ENCODE measurements at regions not wholly inside any gene's neighbourhood (a gene's known extent, or its start where the extent isn't known, plus 50 kb on each side); places are given as distances from the start of the nearest gene placed in this dataset.
"Not testable (repeated sequence)": the region's sequence is repeated elsewhere in the genome, so short reads cannot be mapped to it uniquely, and the experiment has no call there.

DNA sequence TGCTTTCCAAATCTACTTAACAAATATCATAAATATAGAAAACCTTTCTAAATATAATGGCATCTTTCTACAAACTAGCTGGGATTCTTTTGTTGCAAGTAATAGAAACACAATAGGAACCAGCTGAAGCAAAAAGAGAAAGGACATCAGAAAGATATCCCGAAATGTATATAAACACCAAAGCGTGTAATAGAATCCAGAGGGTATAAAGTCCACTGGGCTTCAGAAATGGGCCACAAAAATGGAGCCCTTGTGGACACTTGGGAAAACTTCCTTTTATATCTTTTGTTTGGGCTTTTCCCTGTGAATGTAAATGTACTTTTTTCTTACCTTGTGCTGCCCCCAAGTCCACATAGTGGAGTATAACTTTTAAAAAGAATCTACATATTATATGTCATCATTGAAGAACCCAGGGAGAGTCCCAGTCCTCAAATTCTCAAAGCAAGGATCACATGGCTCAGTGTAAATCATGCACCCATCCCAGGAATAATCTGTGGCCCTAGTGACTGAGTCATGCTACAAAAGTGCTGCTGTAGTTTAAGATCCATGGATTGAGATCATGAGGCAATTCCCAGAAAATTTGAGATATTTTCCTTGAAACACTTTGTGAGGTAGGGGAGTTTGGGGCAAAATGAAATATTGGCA, 457.0 kb downstream of the EPM2A start:
- no peak for DNase-seq
- POLR2A ChIA-PET: no interaction called here
- Mint-ChIP-seq H3K4me1 (no peaks in the 10 kb centered on the region), H3K4me3 (no peak overlapping the region), H3K27ac (no peak overlapping the region), H3K27me3 (peaks cover 2 to 4% of the 10 kb centered on the region in 2 donors), H3K9me3 (peaks cover 0 to 2% (median 0%) of the 10 kb centered on the region in 5 donors), H3K36me3 (no peaks in the 10 kb centered on the region)
- no peak overlapping the region for H3K27ac ChIP-seq (ENCODE audit: low read depth, low read length)
- no peaks in the 10 kb centered on the region for H3K4me1 ChIP-seq (ENCODE audit: insufficient read depth, low read length)
- no peaks in the 10 kb centered on the region for H3K27me3 ChIP-seq (ENCODE audit: insufficient read depth, low read length, poor library complexity, severe bottlenecking)
- H3K9me3 ChIP-seq (ENCODE audit: low read length): no peaks in the 10 kb centered on the region
- no peaks in the 10 kb centered on the region for H3K36me3 ChIP-seq (ENCODE audit: insufficient read depth, low read length)
- CTCF ChIA-PET: no interaction called here
- no peak overlapping the region for H3K4me3 ChIP-seq (ENCODE audit: low read length)

DNA sequence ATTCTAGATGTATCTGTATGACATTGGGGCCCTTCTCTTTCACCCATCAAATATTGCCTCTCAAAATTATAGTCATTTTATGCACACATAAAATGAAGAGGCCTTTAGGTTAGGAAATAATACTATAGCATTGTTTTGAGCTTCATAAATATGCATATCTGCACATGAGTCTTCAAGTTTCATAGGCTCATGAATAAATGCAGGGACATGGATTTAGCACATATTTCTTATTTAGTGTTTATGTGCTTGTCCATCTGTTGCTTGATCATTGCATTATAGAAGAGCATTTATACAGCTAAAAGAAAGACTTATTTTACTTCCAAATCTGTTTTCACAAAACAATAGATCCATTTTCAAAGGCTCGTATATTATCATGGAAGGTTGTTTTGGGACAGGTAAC, 455.8 kb downstream of the EPM2A start:
- POLR2A ChIA-PET: no interaction called here
- H3K27me3 ChIP-seq (ENCODE audit: insufficient read depth, low read length, poor library complexity, severe bottlenecking): no peaks in the 10 kb centered on the region
- H3K27me3 Mint-ChIP-seq: peaks cover 2 to 9% of the 10 kb centered on the region in 2 donors
- H3K4me1 Mint-ChIP-seq: no peaks in the 10 kb centered on the region
- H3K9me3 Mint-ChIP-seq: peaks cover 0 to 2% (median 0%) of the 10 kb centered on the region in 5 donors
- no peaks in the 10 kb centered on the region for H3K36me3 Mint-ChIP-seq
- no peaks in the 10 kb centered on the region for H3K4me1 ChIP-seq (ENCODE audit: insufficient read depth, low read length)
- no peak overlapping the region for H3K4me3 Mint-ChIP-seq
- no peak overlapping the region for H3K4me3 ChIP-seq (ENCODE audit: low read length)
- no peak for DNase-seq
- H3K36me3 ChIP-seq (ENCODE audit: insufficient read depth, low read length): no peaks in the 10 kb centered on the region
- H3K9me3 ChIP-seq (ENCODE audit: low read length): no peaks in the 10 kb centered on the region
- CTCF ChIA-PET: no interaction called here
- H3K27ac Mint-ChIP-seq: no peak overlapping the region
- H3K27ac ChIP-seq (ENCODE audit: low read depth, low read length): no peak overlapping the region

DNA sequence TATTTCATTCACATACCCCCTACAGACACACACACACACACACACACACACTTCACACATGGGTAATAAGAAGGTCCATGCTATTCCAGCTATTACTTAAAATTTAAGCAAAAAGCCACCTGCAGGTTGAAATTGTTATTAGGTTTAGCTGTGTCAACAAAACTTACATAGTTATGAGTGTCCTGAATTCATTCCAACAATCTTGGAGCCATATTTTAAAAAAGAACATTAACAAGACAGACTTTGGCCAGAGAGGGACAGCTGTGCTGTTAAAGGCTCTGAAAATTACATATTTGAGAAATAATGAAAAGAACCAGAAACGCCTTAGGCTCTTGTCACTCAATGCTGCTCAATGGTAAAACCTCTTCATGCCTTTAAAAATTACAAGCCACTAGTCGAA, 455.3 kb downstream of the EPM2A start:
- Mint-ChIP-seq H3K27me3 (peaks cover under 1 to 9% of the 10 kb centered on the region in 2 donors), H3K4me1 (no peaks in the 10 kb centered on the region), H3K9me3 (peaks cover 0 to 2% (median 0%) of the 10 kb centered on the region in 5 donors), H3K36me3 (no peaks in the 10 kb centered on the region), H3K27ac (no peak overlapping the region), H3K4me3 (no peak overlapping the region)
- H3K4me1 ChIP-seq (ENCODE audit: insufficient read depth, low read length): no peaks in the 10 kb centered on the region
- no peak overlapping the region for H3K4me3 ChIP-seq (ENCODE audit: low read length)
- no peak overlapping the region for H3K27ac ChIP-seq (ENCODE audit: low read depth, low read length)
- POLR2A ChIA-PET: no interaction called here
- no peaks in the 10 kb centered on the region for H3K27me3 ChIP-seq (ENCODE audit: insufficient read depth, low read length, poor library complexity, severe bottlenecking)
- H3K9me3 ChIP-seq (ENCODE audit: low read length): no peaks in the 10 kb centered on the region
- no peaks in the 10 kb centered on the region for H3K36me3 ChIP-seq (ENCODE audit: insufficient read depth, low read length)
- DNase-seq: no peak
- CTCF ChIA-PET: no interaction called here

DNA sequence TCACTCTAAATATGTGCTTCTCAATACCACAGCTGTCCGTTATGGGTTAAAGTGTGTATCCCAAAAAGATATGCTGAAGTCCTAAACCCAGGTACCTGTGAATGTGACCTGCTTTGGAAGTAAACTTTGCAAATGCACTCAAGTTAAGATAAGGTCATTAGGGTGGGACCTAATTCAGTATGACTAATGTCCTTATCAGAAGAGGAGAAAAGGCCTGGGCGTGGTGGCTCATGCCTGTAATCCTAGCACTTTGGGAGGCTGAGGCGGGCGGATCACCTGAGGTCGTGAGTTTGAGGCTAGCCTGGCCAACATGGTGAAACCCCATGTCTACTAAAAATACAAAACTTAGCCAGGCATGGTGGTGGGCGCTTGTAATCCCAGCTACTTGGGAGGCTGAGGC, 452.1 kb downstream of the EPM2A start:
- H3K4me3 Mint-ChIP-seq; H3K27ac ChIP-seq (ENCODE audit: low read depth, low read length); H3K36me3 Mint-ChIP-seq; H3K4me3 ChIP-seq (ENCODE audit: low read length); H3K4me1 Mint-ChIP-seq; CTCF ChIA-PET; H3K9me3 Mint-ChIP-seq; H3K27me3 ChIP-seq (ENCODE audit: insufficient read depth, low read length, poor library complexity, severe bottlenecking); H3K36me3 ChIP-seq (ENCODE audit: insufficient read depth, low read length); POLR2A ChIA-PET; H3K27me3 Mint-ChIP-seq; H3K9me3 ChIP-seq (ENCODE audit: low read length); H3K4me1 ChIP-seq (ENCODE audit: insufficient read depth, low read length); DNase-seq; H3K27ac Mint-ChIP-seq: not testable (repeated sequence)

DNA sequence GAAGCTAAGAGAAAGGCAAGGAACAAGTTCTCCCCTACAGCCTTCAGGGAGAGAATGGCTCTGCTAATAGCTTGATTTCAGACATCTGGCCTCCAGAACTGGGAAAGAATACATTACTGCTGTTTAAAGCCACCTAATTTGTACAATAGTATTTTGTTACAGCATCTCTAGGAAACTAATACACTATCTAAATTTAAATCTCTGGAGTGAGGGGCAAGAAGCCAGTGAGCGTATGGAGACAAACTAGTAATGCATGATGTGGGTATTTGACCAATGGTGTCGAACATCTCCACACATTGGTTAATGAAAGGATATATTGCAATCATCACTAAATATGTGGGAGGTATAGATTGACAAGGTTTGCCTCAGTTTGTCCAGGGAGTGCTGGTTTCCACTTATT, 451.5 kb downstream of the EPM2A start:
- Histone ChIP-seq H3K27ac (ENCODE audit: low read depth, low read length) (no peak overlapping the region), H3K4me1 (ENCODE audit: insufficient read depth, low read length) (no peaks in the 10 kb centered on the region), H3K4me3 (ENCODE audit: low read length) (no peak overlapping the region), H3K36me3 (ENCODE audit: insufficient read depth, low read length) (no peaks in the 10 kb centered on the region), H3K9me3 (ENCODE audit: low read length) (no peaks in the 10 kb centered on the region), H3K27me3 (ENCODE audit: insufficient read depth, low read length, poor library complexity, severe bottlenecking) (no peaks in the 10 kb centered on the region)
- H3K4me3 Mint-ChIP-seq: no peak overlapping the region
- ChIA-PET POLR2A (no interaction called here), CTCF (no interaction called here)
- no peaks in the 10 kb centered on the region for H3K4me1 Mint-ChIP-seq
- no peak overlapping the region for H3K27ac Mint-ChIP-seq
- H3K36me3 Mint-ChIP-seq: no peaks in the 10 kb centered on the region
- peaks cover 0 to 9% of the 10 kb centered on the region in 2 donors for H3K27me3 Mint-ChIP-seq
- peaks cover 0 to 3% (median 0%) of the 10 kb centered on the region in 5 donors for H3K9me3 Mint-ChIP-seq
- no peak for DNase-seq

DNA sequence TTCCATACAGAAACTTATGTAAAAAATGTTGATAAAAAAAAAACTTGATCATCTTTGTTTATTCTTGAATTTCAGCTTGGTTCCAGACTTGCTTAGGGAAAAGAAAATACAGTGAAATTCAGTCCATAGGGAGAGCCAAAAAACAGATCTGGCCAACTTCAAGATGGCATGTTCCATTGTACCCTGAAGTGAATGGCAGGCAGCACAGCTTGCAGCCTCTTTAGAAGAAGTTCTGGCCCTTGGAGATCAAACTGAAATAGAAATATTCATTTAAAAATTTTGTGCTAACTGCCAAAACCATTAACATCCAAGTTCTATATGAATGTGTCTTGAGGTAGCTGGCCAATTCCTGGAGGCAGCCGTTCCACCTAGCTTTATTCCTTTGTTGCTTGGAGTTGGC, 448.4 kb downstream of the EPM2A start:
- Mint-ChIP-seq H3K36me3 (no peaks in the 10 kb centered on the region), H3K27me3 (peaks cover 0 to 9% of the 10 kb centered on the region in 2 donors), H3K4me3 (no peak overlapping the region), H3K4me1 (no peaks in the 10 kb centered on the region), H3K9me3 (peaks cover 0 to 6% (median 2%) of the 10 kb centered on the region in 5 donors), H3K27ac (no peak overlapping the region)
- Histone ChIP-seq H3K9me3 (ENCODE audit: low read length) (no peaks in the 10 kb centered on the region), H3K27me3 (ENCODE audit: insufficient read depth, low read length, poor library complexity, severe bottlenecking) (no peaks in the 10 kb centered on the region), H3K4me3 (ENCODE audit: low read length) (no peak overlapping the region), H3K4me1 (ENCODE audit: insufficient read depth, low read length) (no peaks in the 10 kb centered on the region), H3K36me3 (ENCODE audit: insufficient read depth, low read length) (no peaks in the 10 kb centered on the region), H3K27ac (ENCODE audit: low read depth, low read length) (no peak overlapping the region)
- DNase-seq: no peak
- ChIA-PET CTCF (no interaction called here), POLR2A (no interaction called here)

DNA sequence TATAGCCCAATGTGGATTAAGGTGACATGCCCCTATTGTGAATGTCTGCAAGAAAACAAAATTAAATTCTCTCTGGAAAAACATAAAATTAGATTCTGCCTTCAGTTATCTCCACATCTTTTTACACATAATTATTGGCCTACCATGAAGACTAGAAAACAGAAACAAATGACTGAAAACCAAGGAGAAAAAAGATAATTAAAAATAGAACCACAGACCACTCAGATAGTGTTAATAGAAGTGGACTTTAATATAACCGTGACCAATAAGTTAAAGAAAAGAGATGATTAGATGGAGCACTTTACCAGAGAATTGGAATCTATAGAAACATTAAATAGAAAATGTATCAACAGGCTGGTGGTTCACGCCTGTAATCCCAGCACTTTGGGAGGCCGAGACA, 445.7 kb downstream of the EPM2A start:
- Histone ChIP-seq H3K27me3 (ENCODE audit: insufficient read depth, low read length, poor library complexity, severe bottlenecking) (no peaks in the 10 kb centered on the region), H3K36me3 (ENCODE audit: insufficient read depth, low read length) (no peaks in the 10 kb centered on the region), H3K4me3 (ENCODE audit: low read length) (no peak overlapping the region), H3K27ac (ENCODE audit: low read depth, low read length) (no peak overlapping the region), H3K9me3 (ENCODE audit: low read length) (no peaks in the 10 kb centered on the region), H3K4me1 (ENCODE audit: insufficient read depth, low read length) (no peaks in the 10 kb centered on the region)
- Mint-ChIP-seq H3K27me3 (no peaks in the 10 kb centered on the region), H3K4me1 (no peaks in the 10 kb centered on the region), H3K36me3 (no peaks in the 10 kb centered on the region), H3K4me3 (no peak overlapping the region), H3K27ac (no peak overlapping the region), H3K9me3 (peaks cover 0 to 6% (median 2%) of the 10 kb centered on the region in 5 donors)
- DNase-seq: no peak
- CTCF ChIA-PET: no interaction called here
- POLR2A ChIA-PET: no interaction called here

DNA sequence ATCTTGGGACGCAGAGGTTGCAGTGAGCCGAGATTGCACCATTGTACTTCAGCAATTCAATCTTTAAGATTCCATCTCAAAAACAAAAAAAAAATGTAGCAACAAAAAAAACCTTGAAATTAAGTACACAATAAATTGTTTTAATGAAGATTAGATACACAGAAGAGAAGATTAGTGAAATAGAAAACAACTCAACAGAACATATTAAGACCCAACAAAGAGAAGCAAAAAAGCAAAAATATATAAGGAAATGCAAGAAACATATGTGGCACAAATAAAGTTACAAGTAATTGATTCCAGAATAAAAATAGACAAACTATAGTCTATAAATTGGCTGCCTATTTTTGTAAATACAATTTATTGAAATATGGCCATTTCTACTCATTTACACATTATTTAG, 445.2 kb downstream of the EPM2A start:
- no peaks in the 10 kb centered on the region for H3K36me3 Mint-ChIP-seq
- Histone ChIP-seq H3K4me3 (ENCODE audit: low read length) (no peak overlapping the region), H3K27ac (ENCODE audit: low read depth, low read length) (no peak overlapping the region), H3K9me3 (ENCODE audit: low read length) (no peaks in the 10 kb centered on the region), H3K27me3 (ENCODE audit: insufficient read depth, low read length, poor library complexity, severe bottlenecking) (no peaks in the 10 kb centered on the region), H3K36me3 (ENCODE audit: insufficient read depth, low read length) (no peaks in the 10 kb centered on the region), H3K4me1 (ENCODE audit: insufficient read depth, low read length) (no peaks in the 10 kb centered on the region)
- H3K27ac Mint-ChIP-seq: no peak overlapping the region
- no peaks in the 10 kb centered on the region for H3K27me3 Mint-ChIP-seq
- no peak for DNase-seq
- H3K9me3 Mint-ChIP-seq: peaks cover 0 to 6% (median 2%) of the 10 kb centered on the region in 5 donors
- no peaks in the 10 kb centered on the region for H3K4me1 Mint-ChIP-seq
- ChIA-PET POLR2A (no interaction called here), CTCF (no interaction called here)
- H3K4me3 Mint-ChIP-seq: no peak overlapping the region

DNA sequence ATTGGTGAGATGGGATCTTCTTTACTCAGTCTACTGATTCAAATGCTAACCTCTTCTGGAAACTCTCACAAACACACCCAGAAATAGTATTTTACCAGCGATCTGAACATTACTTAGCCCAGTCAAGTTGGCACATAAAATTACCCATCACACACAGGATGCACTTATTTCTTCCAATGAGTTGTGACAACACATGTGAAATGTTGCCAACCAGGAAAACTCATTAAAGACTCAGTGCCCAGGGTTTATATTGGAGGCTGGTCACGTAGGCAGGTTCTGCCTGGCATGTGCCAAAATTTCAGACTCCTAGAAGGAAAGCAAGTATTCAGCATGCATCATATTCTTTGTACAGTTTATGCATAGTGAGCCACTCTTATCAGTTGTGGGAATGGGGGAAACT, 443.3 kb downstream of the EPM2A start:
- Mint-ChIP-seq H3K27ac (no peak overlapping the region), H3K4me3 (no peak overlapping the region), H3K9me3 (peaks cover 0 to 6% (median 2%) of the 10 kb centered on the region in 5 donors), H3K27me3 (no peaks in the 10 kb centered on the region), H3K36me3 (no peaks in the 10 kb centered on the region), H3K4me1 (no peaks in the 10 kb centered on the region)
- ChIA-PET POLR2A (no interaction called here), CTCF (no interaction called here)
- no peak overlapping the region for H3K4me3 ChIP-seq (ENCODE audit: low read length)
- DNase-seq: no peak
- no peak overlapping the region for H3K27ac ChIP-seq (ENCODE audit: low read depth, low read length)
- H3K9me3 ChIP-seq (ENCODE audit: low read length): no peaks in the 10 kb centered on the region
- H3K27me3 ChIP-seq (ENCODE audit: insufficient read depth, low read length, poor library complexity, severe bottlenecking): no peaks in the 10 kb centered on the region
- H3K4me1 ChIP-seq (ENCODE audit: insufficient read depth, low read length): no peaks in the 10 kb centered on the region
- H3K36me3 ChIP-seq (ENCODE audit: insufficient read depth, low read length): no peaks in the 10 kb centered on the region

Measured in CD8-positive, alpha-beta memory T cell (primary cell).